ENCODE measurements at regions not wholly inside any gene's neighbourhood (a gene's known extent, or its start where the extent isn't known, plus 50 kb on each side); places are given as distances from the start of the nearest gene placed in this dataset.

GRCh38 chr11:98587884-98588283, 432.9 kb upstream of the CNTN5 start:
- no peak overlapping the region for H3K27ac ChIP-seq (ENCODE audit: control insufficient read depth, insufficient read depth, low read length)
- no peak for FAIRE-seq
- dilution Hi-C loops (cut with MboI; ENCODE audit: extremely low pct_ligation_motif_present, low sequenced_read_pairs), result no loop called here
- no peak for TF ChIP-seq EZH2 (IDR thresholded peaks at IDR 0.05; ENCODE audit: low read length)
- TF ChIP-seq, protein P1, sequence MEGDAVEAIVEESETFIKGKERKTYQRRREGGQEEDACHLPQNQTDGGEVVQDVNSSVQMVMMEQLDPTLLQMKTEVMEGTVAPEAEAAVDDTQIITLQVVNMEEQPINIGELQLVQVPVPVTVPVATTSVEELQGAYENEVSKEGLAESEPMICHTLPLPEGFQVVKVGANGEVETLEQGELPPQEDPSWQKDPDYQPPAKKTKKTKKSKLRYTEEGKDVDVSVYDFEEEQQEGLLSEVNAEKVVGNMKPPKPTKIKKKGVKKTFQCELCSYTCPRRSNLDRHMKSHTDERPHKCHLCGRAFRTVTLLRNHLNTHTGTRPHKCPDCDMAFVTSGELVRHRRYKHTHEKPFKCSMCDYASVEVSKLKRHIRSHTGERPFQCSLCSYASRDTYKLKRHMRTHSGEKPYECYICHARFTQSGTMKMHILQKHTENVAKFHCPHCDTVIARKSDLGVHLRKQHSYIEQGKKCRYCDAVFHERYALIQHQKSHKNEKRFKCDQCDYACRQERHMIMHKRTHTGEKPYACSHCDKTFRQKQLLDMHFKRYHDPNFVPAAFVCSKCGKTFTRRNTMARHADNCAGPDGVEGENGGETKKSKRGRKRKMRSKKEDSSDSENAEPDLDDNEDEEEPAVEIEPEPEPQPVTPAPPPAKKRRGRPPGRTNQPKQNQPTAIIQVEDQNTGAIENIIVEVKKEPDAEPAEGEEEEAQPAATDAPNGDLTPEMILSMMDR (optimal IDR thresholded peaks at IDR 0.05 in 1 of 3, IDR thresholded peaks at IDR 0.05 in 1 of 3, conservative IDR thresholded peaks at IDR 0.05 in 1 of 3; ENCODE audit: extremely low read depth in 1 of 3, insufficient read depth in 2 of 3, low read length in 3 of 3), result no peak
- no peak overlapping the region for H3K9ac ChIP-seq (ENCODE audit: control insufficient read depth, extremely low read depth, insufficient read depth, low read length)
- no peaks in the 10 kb centered on the region for H3K79me2 ChIP-seq (ENCODE audit: control insufficient read depth, insufficient read depth, low read length)
- H3K9me1 ChIP-seq (ENCODE audit: control insufficient read depth, extremely low read depth, insufficient read depth, low read length), result no peaks in the 10 kb centered on the region
- no peaks in the 10 kb centered on the region for H3K27me3 ChIP-seq (ENCODE audit: control insufficient read depth, extremely low read depth, insufficient read depth, low read length)
- no peak overlapping the region for H3K4me3 ChIP-seq (ENCODE audit: control insufficient read depth in 2 of 3, extremely low read depth in 1 of 3, insufficient read depth in 2 of 3, low read depth in 1 of 3, low read length in 3 of 3)
- H3K36me3 ChIP-seq (ENCODE audit: control insufficient read depth in 2 of 2, extremely low read depth in 1 of 2, insufficient read depth in 2 of 2, low read length in 2 of 2), result no peaks in the 10 kb centered on the region
- no peaks in the 10 kb centered on the region for H3K9me3 ChIP-seq (ENCODE audit: control insufficient read depth, low read depth, low read length)
- H3K4me1 ChIP-seq (ENCODE audit: control insufficient read depth, extremely low read depth, insufficient read depth, low read length), result no peaks in the 10 kb centered on the region
- no peak overlapping the region for H2AFZ ChIP-seq (ENCODE audit: control insufficient read depth, low read length)
- DNase-seq (ENCODE audit: low read depth, low spot score), result no peak
- H3K4me2 ChIP-seq (ENCODE audit: control insufficient read depth, extremely low read depth, insufficient read depth, low read depth, low read length), result no peak overlapping the region
- no peaks in the 10 kb centered on the region for H4K20me1 ChIP-seq (ENCODE audit: control insufficient read depth, extremely low read depth, insufficient read depth, low read length)

GRCh38 chr11:98589967-98590366, 430.8 kb upstream of the CNTN5 start:
- dilution Hi-C loops (cut with MboI; ENCODE audit: extremely low pct_ligation_motif_present, low sequenced_read_pairs), result no loop called here
- no peaks in the 10 kb centered on the region for H4K20me1 ChIP-seq (ENCODE audit: control insufficient read depth, extremely low read depth, insufficient read depth, low read length)
- DNase-seq (ENCODE audit: low read depth, low spot score), result no peak

More at GRCh38 chr11:98589967-98590366, 430.8 kb upstream of the CNTN5 start:
- Histone ChIP-seq H3K27ac (ENCODE audit: control insufficient read depth, insufficient read depth, low read length) (no peak overlapping the region), H3K4me2 (ENCODE audit: control insufficient read depth, extremely low read depth, insufficient read depth, low read depth, low read length) (no peak overlapping the region), H3K4me3 (ENCODE audit: control insufficient read depth in 2 of 3, extremely low read depth in 1 of 3, insufficient read depth in 2 of 3, low read depth in 1 of 3, low read length in 3 of 3) (no peak overlapping the region), H3K9me1 (ENCODE audit: control insufficient read depth, extremely low read depth, insufficient read depth, low read length) (no peaks in the 10 kb centered on the region), H3K4me1 (ENCODE audit: control insufficient read depth, extremely low read depth, insufficient read depth, low read length) (no peaks in the 10 kb centered on the region), H3K79me2 (ENCODE audit: control insufficient read depth, insufficient read depth, low read length) (no peaks in the 10 kb centered on the region), H3K27me3 (ENCODE audit: control insufficient read depth, extremely low read depth, insufficient read depth, low read length) (no peaks in the 10 kb centered on the region), H2AFZ (ENCODE audit: control insufficient read depth, low read length) (no peak overlapping the region), H3K36me3 (ENCODE audit: control insufficient read depth in 2 of 2, extremely low read depth in 1 of 2, insufficient read depth in 2 of 2, low read length in 2 of 2) (no peaks in the 10 kb centered on the region), H3K9me3 (ENCODE audit: control insufficient read depth, low read depth, low read length) (no peaks in the 10 kb centered on the region), H3K9ac (ENCODE audit: control insufficient read depth, extremely low read depth, insufficient read depth, low read length) (no peak overlapping the region)
- no peak for TF ChIP-seq EZH2 (IDR thresholded peaks at IDR 0.05; ENCODE audit: low read length)
- TF ChIP-seq, protein P1 (optimal IDR thresholded peaks at IDR 0.05 in 1 of 3, IDR thresholded peaks at IDR 0.05 in 1 of 3, conservative IDR thresholded peaks at IDR 0.05 in 1 of 3; ENCODE audit: extremely low read depth in 1 of 3, insufficient read depth in 2 of 3, low read length in 3 of 3), result no peak
- no peak for FAIRE-seq
